Smooth muscle cell (in vitro differentiated cells): ENCODE measurements at regions not wholly inside any gene's neighbourhood (a gene's known extent, or its start where the extent isn't known, plus 50 kb on each side); places are given as distances from the start of the nearest gene placed in this dataset.

Experiments
- DNase-seq: peaks from one replicate; lab custom pipeline; 2025; ENCODE audit not compliant: unreplicated experiment; lab: John Stamatoyannopoulos, UW
- H2AFZ ChIP-seq: fragments of 200-600 bp; sonication (generic); 2 replicates; pipeline ENCODE4 v1.6.0; 2016; ENCODE audit warnings: antibody characterized with exemption, low read depth, mild to moderate bottlenecking
- H3F3A ChIP-seq: fragments of 200-600 bp; sonication (generic); 2 replicates; pipeline ENCODE4 v1.6.0; 2017; ENCODE audit warnings: antibody characterized with exemption, low read depth
- H3K27ac ChIP-seq: fragments of 200-600 bp; sonication (generic); 2 replicates; pipeline ENCODE4 v1.5.1; 2016; ENCODE audit warnings: low read depth, mild to moderate bottlenecking
- H3K27me3 ChIP-seq: fragments of 200-600 bp; sonication (generic); 2 replicates; pipeline ENCODE4 v1.6.1; 2016; ENCODE audit warnings: low read depth, mild to moderate bottlenecking
- H3K36me3 ChIP-seq: fragments of 200-600 bp; sonication (generic); 2 replicates; pipeline ENCODE4 v1.5.1; 2016; ENCODE audit warnings: low read depth
- H3K4me1 ChIP-seq: fragments of 200-600 bp; sonication (generic); 2 replicates; pipeline ENCODE4 v1.5.1; 2016; ENCODE audit warnings: low read depth
- H3K4me2 ChIP-seq: fragments of 200-600 bp; sonication (generic); 2 replicates; pipeline ENCODE4 v1.6.0; 2016; ENCODE audit warnings: mild to moderate bottlenecking
- H3K4me3 ChIP-seq: fragments of 200-600 bp; sonication (generic); 2 replicates; pipeline ENCODE4 v1.5.1; 2016; ENCODE audit warnings: mild to moderate bottlenecking
- H3K79me2 ChIP-seq: fragments of 200-600 bp; sonication (generic); 2 replicates; pipeline ENCODE4 v1.6.0; 2016; ENCODE audit warnings: low read depth, mild to moderate bottlenecking
- H3K9ac ChIP-seq: fragments of 200-600 bp; sonication (generic); 2 replicates; pipeline ENCODE4 v1.6.0; 2016; ENCODE audit warnings: low read depth
- H3K9me3 ChIP-seq: fragments of 200-600 bp; sonication (generic); replicated peaks from 2 replicates; pipeline ENCODE4 v1.5.1; 2016; ENCODE audit warnings: low read depth
- H4K20me1 ChIP-seq: fragments of 200-600 bp; sonication (generic); 2 replicates; pipeline ENCODE4 v1.6.0; 2016; ENCODE audit warnings: low read depth
- CTCF ChIP-seq: fragments of 200-600 bp; sonication (generic); IDR thresholded peaks from 2 replicates; pipeline ENCODE4 v1.5.1; 2017; ENCODE audit warnings: borderline replicate concordance, mild to moderate bottlenecking, antibody characterized with exemption; ENCODE audit not compliant: insufficient read depth, poor library complexity, severe bottlenecking
- whole genome bisulfite sequencing: methylation state at CpG from one replicate; pipeline ENCODE4 v1.1.7; 2016; ENCODE audit warnings: low lambda C conversion rate; 5-methylcytosine and 5-hydroxymethylcytosine counted together

GRCh38 chr15:69931156-69931555 lies 166.6 kb downstream of the TLE3 start:
- no peak for TF ChIP-seq CTCF
- Histone ChIP-seq H3F3A (no peaks in the 10 kb centered on the region), H3K79me2 (no peaks in the 10 kb centered on the region), H2AFZ (no peak overlapping the region), H3K9me3 (no peaks in the 10 kb centered on the region), H3K36me3 (no peaks in the 10 kb centered on the region), H4K20me1 (no peaks in the 10 kb centered on the region), H3K4me3 (no peak overlapping the region), H3K27me3 (no peaks in the 10 kb centered on the region), H3K9ac (no peak overlapping the region), H3K4me2 (no peak overlapping the region), H3K27ac (no peak overlapping the region), H3K4me1 (no peaks in the 10 kb centered on the region)
- 85% methylated on average over 5 of the region's 5 CpGs for WGBS
- DNase-seq: no peak

- 79% methylated on average over 4 of the region's 4 CpGs for WGBS
These were observed 163.1 kb downstream of the TLE3 start for GRCh38 chr15:69934607-69935006.

GRCh38 chr15:69939513-69940440 lies 157.9 kb downstream of the TLE3 start:
- Histone ChIP-seq H3K4me1 (peaks cover 7% of the 10 kb centered on the region), H3K9me3 (no peaks in the 10 kb centered on the region), H3K9ac (no peak overlapping the region), H3K27me3 (no peaks in the 10 kb centered on the region), H2AFZ (no peak overlapping the region), H3K27ac (no peak overlapping the region), H3K36me3 (no peaks in the 10 kb centered on the region), H3K4me3 (no peak overlapping the region), H3F3A (no peaks in the 10 kb centered on the region), H4K20me1 (no peaks in the 10 kb centered on the region), H3K4me2 (no peak overlapping the region), H3K79me2 (no peaks in the 10 kb centered on the region)
- no peak for TF ChIP-seq CTCF
- 45% methylated on average over 7 of the region's 7 CpGs for WGBS
- DNase-seq: no peak

More at GRCh38 chr15:69934607-69935006, 163.1 kb downstream of the TLE3 start:
- Histone ChIP-seq H2AFZ (no peak overlapping the region), H3K79me2 (no peaks in the 10 kb centered on the region), H3K27ac (no peak overlapping the region), H4K20me1 (no peaks in the 10 kb centered on the region), H3K4me2 (no peak overlapping the region), H3K9me3 (no peaks in the 10 kb centered on the region), H3K4me3 (no peak overlapping the region), H3F3A (no peaks in the 10 kb centered on the region), H3K27me3 (no peaks in the 10 kb centered on the region), H3K36me3 (no peaks in the 10 kb centered on the region), H3K9ac (no peak overlapping the region), H3K4me1 (peaks cover 4% of the 10 kb centered on the region)
- DNase-seq: no peak
- no peak for TF ChIP-seq CTCF
